ENCODE measurements at regions not wholly inside any gene's neighbourhood (a gene's known extent, or its start where the extent isn't known, plus 50 kb on each side); places are given as distances from the start of the nearest gene placed in this dataset.

- TF ChIP-seq CTCF (IDR thresholded peaks at IDR 0.05) (no peak), POLR2AphosphoS5 (IDR thresholded peaks at IDR 0.05) (no peak), POLR2A (IDR thresholded peaks at IDR 0.05) (no peak)
These were observed 176.1 kb upstream of the KLHL1 start for GRCh38 chr13:70284371-70284770.
